CD4-positive, alpha-beta T cell (primary cell): ENCODE measurements at regions not wholly inside any gene's neighbourhood (a gene's known extent, or its start where the extent isn't known, plus 50 kb on each side); places are given as distances from the start of the nearest gene placed in this dataset.

Source experiments
- ATAC-seq: fragments of 200-7000 bp; cut with Tn5 transposase; one replicate; pipeline ENCODE4 v1.10.0; 2022; ENCODE audit warnings: mild to moderate bottlenecking; ENCODE audit not compliant: poor library complexity
- CTCF ChIA-PET: fragments of 350-600 bp; sonication (Branson Sonifier 250); formaldehyde crosslinking; loops from one replicate; lab custom pipeline; 2021; ENCODE audit warnings: antibody characterized with exemption, inconsistent platforms; lab: Charles Lee
- POLR2A ChIA-PET: fragments of 350-600 bp; sonication (Branson Sonifier 250); formaldehyde crosslinking; loops from one replicate; lab custom pipeline; 2021; ENCODE audit warnings: antibody characterized with exemption, inconsistent platforms; lab: Charles Lee
- DNase-seq, 14 experiments: peaks; one replicate each; pipeline ENCODE4 v3.0.0-alpha.2; 2013 to 2020; ENCODE audit warnings: mixed read lengths in 2 of 14
- H3K27ac ChIP-seq, 2 donors: one replicate each; pipeline versions ENCODE4 v1.5.1 to v1.7.0; 2013; ENCODE audit warnings: low read length in 2 of 2, low read depth in 1 of 2, mild to moderate bottlenecking in 1 of 2
- H3K27me3 ChIP-seq, 2 experiments: 1 replicate in 1 of 2; 2 replicates in 1 of 2; pipeline versions ENCODE4 v1.6.1 to v1.7.0; 2013; ENCODE audit warnings: low read length in 2 of 2, control low read depth in 1 of 2, mild to moderate bottlenecking in 1 of 2, moderate library complexity in 1 of 2; ENCODE audit not compliant: insufficient read depth in 2 of 2, control insufficient read depth in 1 of 2
- H3K36me3 ChIP-seq: one replicate; pipeline ENCODE4 v1.6.1; 2013; ENCODE audit warnings: low read length, control low read depth; ENCODE audit not compliant: insufficient read depth
- H3K4me1 ChIP-seq: one replicate; pipeline ENCODE4 v1.6.1; 2013; ENCODE audit warnings: low read length, control low read depth; ENCODE audit not compliant: insufficient read depth
- H3K4me3 ChIP-seq: one replicate; pipeline ENCODE4 v1.5.1; 2013; ENCODE audit warnings: mild to moderate bottlenecking, low read length, moderate library complexity
- H3K9me3 ChIP-seq, 2 experiments: 1 replicate in 1 of 2; 2 replicates in 1 of 2; pipeline versions ENCODE4 v1.6.1 to v1.7.0; 2013; ENCODE audit warnings: low read length in 2 of 2, mild to moderate bottlenecking in 2 of 2, control low read depth in 1 of 2, moderate library complexity in 1 of 2; ENCODE audit not compliant: control insufficient read depth in 1 of 2, insufficient read depth in 1 of 2
- H3K27ac Mint-ChIP-seq: one replicate; pipeline ENCODE4 v1.8.0; 2020; ENCODE audit warnings: mixed read lengths
- H3K27me3 Mint-ChIP-seq: one replicate; pipeline ENCODE4 v1.8.0; 2021; ENCODE audit warnings: mixed read lengths
- H3K36me3 Mint-ChIP-seq: one replicate; pipeline ENCODE4 v1.8.0; 2021; ENCODE audit warnings: low read depth, mixed read lengths
- H3K4me1 Mint-ChIP-seq: one replicate; pipeline ENCODE4 v1.8.0; 2021; ENCODE audit warnings: low read depth, mixed read lengths
- H3K4me3 Mint-ChIP-seq: one replicate; pipeline ENCODE4 v1.8.0; 2020; ENCODE audit warnings: mild to moderate bottlenecking, mixed read lengths
- H3K9me3 Mint-ChIP-seq: one replicate; pipeline ENCODE4 v1.8.0; 2020; ENCODE audit warnings: mixed read lengths
- intact Hi-C, 2 experiments: fragments of 100-400 bp; cut with DNase I in 1 of 2; cut with micrococcal nuclease in 1 of 2; formaldehyde crosslinking; loops; one replicate each; pipeline versions ENCODE4 v1.15.1 to v1.9.0; 2023 to 2025; cut with DNase I, micrococcal nuclease
- TF ChIP-seq, protein P1 (sequence below): fragments of 200-600 bp; IDR thresholded peaks from one replicate; pipeline ENCODE4 v1.8.0; 2022; ENCODE audit warnings: antibody characterized with exemption, mild to moderate bottlenecking

DNA sequence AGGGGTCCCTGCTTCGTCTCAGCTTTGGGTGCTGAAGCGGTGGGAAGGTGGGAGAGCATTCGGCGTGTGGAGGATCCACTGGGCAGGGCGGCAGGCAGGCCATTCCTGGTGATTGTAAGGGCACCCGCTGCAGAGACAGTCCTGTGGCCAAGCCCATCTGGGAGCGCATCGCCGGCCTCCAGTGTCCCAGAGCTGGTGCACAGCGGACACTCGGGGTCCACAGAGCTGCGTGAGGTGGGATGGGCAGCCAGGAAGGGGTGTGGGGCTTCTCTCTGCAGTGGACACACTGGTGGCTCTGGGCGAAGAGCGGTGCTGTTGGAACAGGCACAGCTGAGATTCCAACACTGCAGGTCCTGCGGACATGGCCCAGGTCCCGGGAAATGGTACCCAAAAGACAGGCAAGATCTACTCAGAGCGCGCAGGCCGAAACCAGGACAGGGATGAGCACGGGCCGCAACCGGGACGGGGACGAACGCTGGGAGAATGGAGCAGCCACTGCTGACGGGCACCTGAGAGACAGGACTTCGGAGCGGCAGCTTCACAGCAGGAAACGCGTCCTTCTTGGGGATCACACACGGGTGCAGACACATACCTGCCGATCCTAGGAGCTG lies 188.2 kb downstream of the ERMARD start:
- Mint-ChIP-seq H3K4me3 (no peak overlapping the region), H3K27ac (no peak overlapping the region), H3K4me1 (no peaks in the 10 kb centered on the region), H3K36me3 (no peaks in the 10 kb centered on the region), H3K9me3 (peaks cover 5% of the 10 kb centered on the region), H3K27me3 (peaks cover 19% of the 10 kb centered on the region)
- H3K36me3 ChIP-seq = no peaks in the 10 kb centered on the region
- TF ChIP-seq, protein P1, sequence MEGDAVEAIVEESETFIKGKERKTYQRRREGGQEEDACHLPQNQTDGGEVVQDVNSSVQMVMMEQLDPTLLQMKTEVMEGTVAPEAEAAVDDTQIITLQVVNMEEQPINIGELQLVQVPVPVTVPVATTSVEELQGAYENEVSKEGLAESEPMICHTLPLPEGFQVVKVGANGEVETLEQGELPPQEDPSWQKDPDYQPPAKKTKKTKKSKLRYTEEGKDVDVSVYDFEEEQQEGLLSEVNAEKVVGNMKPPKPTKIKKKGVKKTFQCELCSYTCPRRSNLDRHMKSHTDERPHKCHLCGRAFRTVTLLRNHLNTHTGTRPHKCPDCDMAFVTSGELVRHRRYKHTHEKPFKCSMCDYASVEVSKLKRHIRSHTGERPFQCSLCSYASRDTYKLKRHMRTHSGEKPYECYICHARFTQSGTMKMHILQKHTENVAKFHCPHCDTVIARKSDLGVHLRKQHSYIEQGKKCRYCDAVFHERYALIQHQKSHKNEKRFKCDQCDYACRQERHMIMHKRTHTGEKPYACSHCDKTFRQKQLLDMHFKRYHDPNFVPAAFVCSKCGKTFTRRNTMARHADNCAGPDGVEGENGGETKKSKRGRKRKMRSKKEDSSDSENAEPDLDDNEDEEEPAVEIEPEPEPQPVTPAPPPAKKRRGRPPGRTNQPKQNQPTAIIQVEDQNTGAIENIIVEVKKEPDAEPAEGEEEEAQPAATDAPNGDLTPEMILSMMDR = no peak
- CTCF ChIA-PET = no interaction called here
- peaks cover 6 to 8% of the 10 kb centered on the region in 2 experiments for H3K9me3 ChIP-seq
- POLR2A ChIA-PET = no interaction called here
- H3K4me1 ChIP-seq = no peaks in the 10 kb centered on the region
- no peak overlapping the region for H3K27ac ChIP-seq
- no peak for DNase-seq
- no peak overlapping the region for H3K4me3 ChIP-seq
- intact Hi-C loops = loop anchor here in 1 of 2 experiments (10.0 kb wide), 1 partner anchor 105 kb away; no protein-coding TSS in a partner anchor
- peaks cover 7 to 12% of the 10 kb centered on the region in 2 experiments for H3K27me3 ChIP-seq
- no peak for ATAC-seq

DNA sequence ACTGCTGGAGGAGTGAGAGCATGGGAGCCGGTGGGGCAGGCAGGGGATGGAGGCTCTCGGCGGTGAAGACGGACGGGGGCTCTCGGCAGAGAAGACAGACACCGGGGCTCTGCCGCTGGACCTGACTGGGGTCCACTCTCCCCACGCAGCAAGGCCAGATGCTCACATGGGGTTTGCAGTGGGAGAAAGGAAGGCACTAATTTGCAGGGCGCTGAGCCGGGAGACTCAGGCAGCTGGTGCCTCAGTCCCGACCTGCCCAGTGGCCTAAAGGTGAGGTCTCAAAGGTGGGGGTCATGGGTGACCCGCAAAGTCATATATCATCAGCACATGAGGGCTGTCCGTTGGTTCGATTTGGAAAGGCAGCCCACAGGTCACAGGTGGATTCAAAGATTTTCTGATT lies 187.3 kb downstream of the ERMARD start:
- intact Hi-C loops = loop anchor here in 1 of 2 experiments (10.0 kb wide), 1 partner anchor 104 kb away; no protein-coding TSS in a partner anchor
- H3K4me3 ChIP-seq = no peak overlapping the region
- H3K9me3 ChIP-seq = peaks cover under 1 to 6% of the 10 kb centered on the region in 2 experiments
- H3K27ac ChIP-seq = no peak overlapping the region
- H3K4me1 ChIP-seq = no peaks in the 10 kb centered on the region
- Mint-ChIP-seq H3K4me3 (no peak overlapping the region), H3K27ac (no peak overlapping the region), H3K36me3 (no peaks in the 10 kb centered on the region), H3K4me1 (no peaks in the 10 kb centered on the region), H3K27me3 (peaks cover 12% of the 10 kb centered on the region), H3K9me3 (peaks cover 3% of the 10 kb centered on the region)
- DNase-seq = no peak
- TF ChIP-seq, protein P1 = no peak
- no peaks in the 10 kb centered on the region for H3K36me3 ChIP-seq
- peaks cover 7 to 9% of the 10 kb centered on the region in 2 experiments for H3K27me3 ChIP-seq
- POLR2A ChIA-PET = no interaction called here
- ATAC-seq = no peak
- CTCF ChIA-PET = no interaction called here

DNA sequence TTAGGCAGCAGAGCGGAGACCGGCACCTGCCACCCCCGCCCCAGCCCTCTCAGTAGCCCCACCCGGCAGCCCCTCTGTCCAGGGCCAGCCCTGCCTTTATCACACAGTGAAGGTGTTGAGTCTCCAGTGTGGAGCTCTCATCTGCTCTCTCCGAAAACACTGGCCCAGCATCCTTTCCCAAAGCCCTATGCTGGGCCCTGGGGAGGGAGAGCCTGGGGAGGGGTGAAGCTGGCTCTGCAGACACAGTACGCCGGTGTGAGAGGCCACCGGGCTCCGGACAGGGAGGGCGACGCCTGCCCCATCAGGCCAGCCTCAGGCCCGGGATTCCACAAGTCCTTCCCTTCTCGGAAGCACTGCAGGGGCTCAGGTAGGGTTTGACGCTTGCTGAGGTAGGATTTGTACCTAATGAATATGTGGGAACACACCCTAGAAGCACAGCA lies 186.9 kb downstream of the ERMARD start:
- no peak overlapping the region for H3K27ac ChIP-seq
- H3K36me3 ChIP-seq = no peaks in the 10 kb centered on the region
- peaks cover 10% of the 10 kb centered on the region for H3K27me3 Mint-ChIP-seq
- ATAC-seq = no peak
- CTCF ChIA-PET = no interaction called here
- intact Hi-C loops = loop anchor here in 1 of 2 experiments (10.0 kb wide), 1 partner anchor 103 kb away; no protein-coding TSS in a partner anchor
- no peaks in the 10 kb centered on the region for H3K4me1 Mint-ChIP-seq
- no peaks in the 10 kb centered on the region for H3K4me1 ChIP-seq
- DNase-seq = no peak
- no peaks in the 10 kb centered on the region for H3K36me3 Mint-ChIP-seq
- H3K9me3 ChIP-seq = peaks cover 0 to 4% of the 10 kb centered on the region in 2 experiments
- H3K9me3 Mint-ChIP-seq = peaks cover 2% of the 10 kb centered on the region
- H3K27me3 ChIP-seq = peaks cover 7 to 9% of the 10 kb centered on the region in 2 experiments
- H3K4me3 ChIP-seq = no peak overlapping the region
- no peak overlapping the region for H3K27ac Mint-ChIP-seq
- no peak overlapping the region for H3K4me3 Mint-ChIP-seq
- TF ChIP-seq, protein P1 = no peak
- POLR2A ChIA-PET = no interaction called here
